Dedifferentiated amniotic fluid mesenchymal stem cell (primary cell): ENCODE measurements at regions not wholly inside any gene's neighbourhood (a gene's known extent, or its start where the extent isn't known, plus 50 kb on each side); places are given as distances from the start of the nearest gene placed in this dataset.

Experiments
- DNase-seq: peaks from one replicate; pipeline ENCODE4 v3.0.0-alpha.2; 2016; ENCODE audit errors: extremely low spot score

GRCh38 chr1:30419831-30420230, 303.6 kb downstream of the MATN1 start:
- no peak for DNase-seq

GRCh38 chr1:30418939-30419720, 304.3 kb downstream of the MATN1 start:
- DNase-seq: no peak

- no peak for DNase-seq
Measured at GRCh38 chr1:30418061-30418938, 305.1 kb downstream of the MATN1 start.

GRCh38 chr1:30417701-30418046, 305.7 kb downstream of the MATN1 start:
- no peak for DNase-seq

- DNase-seq: no peak
Measured at GRCh38 chr1:30417001-30417700, 306.2 kb downstream of the MATN1 start.

GRCh38 chr1:30416221-30416820, 307.1 kb downstream of the MATN1 start:
- DNase-seq: no peak

- DNase-seq: no peak
Measured at GRCh38 chr1:30415171-30415940, 308.0 kb downstream of the MATN1 start.

- no peak for DNase-seq
Measured at GRCh38 chr1:30414851-30415165, 308.6 kb downstream of the MATN1 start.

GRCh38 chr1:30414086-30414850, 309.1 kb downstream of the MATN1 start:
- DNase-seq: no peak

- no peak for DNase-seq
Measured at GRCh38 chr1:30413606-30414005, 309.8 kb downstream of the MATN1 start.

- no peak for DNase-seq
Measured at GRCh38 chr1:30413111-30413440, 310.3 kb downstream of the MATN1 start.

- no peak for DNase-seq
Measured at GRCh38 chr1:30412241-30413110, 310.9 kb downstream of the MATN1 start.

GRCh38 chr1:30411206-30411605, 312.2 kb downstream of the MATN1 start:
- no peak for DNase-seq

GRCh38 chr1:30410153-30410851, 313.1 kb downstream of the MATN1 start:
- DNase-seq: no peak

- no peak for DNase-seq
Measured at GRCh38 chr1:30409476-30410152, 313.8 kb downstream of the MATN1 start.

- DNase-seq: no peak
Measured at GRCh38 chr1:30407865-30408580, 315.4 kb downstream of the MATN1 start.

GRCh38 chr1:30406996-30407864, 316.2 kb downstream of the MATN1 start:
- no peak for DNase-seq
